Stimulated activated CD4-positive, alpha-beta T cell treated with anti-CD3 and anti-CD28 coated beads, Interleukin-4, amount 100 ng/mL, for 24 hours (primary cell): ENCODE measurements at regions not wholly inside any gene's neighbourhood (a gene's known extent, or its start where the extent isn't known, plus 50 kb on each side); places are given as distances from the start of the nearest gene placed in this dataset.
A peak's percentile ranks its signal among the peaks of the same experiment; 100 is the strongest.
"Not testable (repeated sequence)": the region's sequence is repeated elsewhere in the genome, so short reads cannot be mapped to it uniquely, and the experiment has no call there.

ENCODE experiments used
- DNase-seq: peaks from one replicate; pipeline ENCODE4 v3.0.0-alpha.2; 2020

DNA sequence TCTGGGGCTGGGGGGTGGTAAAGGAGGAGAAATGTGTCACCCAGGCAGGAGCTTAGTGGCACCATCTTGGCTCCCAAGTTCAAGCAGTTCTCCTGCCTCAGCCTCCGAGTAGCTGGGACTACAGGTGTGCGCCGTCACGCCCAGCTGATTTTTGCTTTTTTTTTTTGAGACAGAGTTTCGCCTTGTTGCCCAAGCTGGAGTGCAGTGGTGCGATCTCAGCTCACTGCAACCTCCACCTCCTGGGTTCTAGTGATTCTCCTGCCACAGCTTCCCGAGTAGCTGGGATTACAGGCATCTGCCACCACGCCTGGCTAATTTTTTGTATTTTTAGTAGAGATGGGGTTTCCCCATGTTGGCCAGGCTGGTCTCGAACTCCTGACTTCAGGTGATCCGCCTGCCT, 82.1 kb upstream of the METTL9 start:
- not testable (repeated sequence) for DNase-seq

GRCh38 chr16:21519361-21520133, 79.8 kb upstream of the METTL9 start:
- DNase-seq = peak; percentile 60

GRCh38 chr16:21520134-21521047, 79.0 kb upstream of the METTL9 start:
- peak; percentile 97 for DNase-seq

DNA sequence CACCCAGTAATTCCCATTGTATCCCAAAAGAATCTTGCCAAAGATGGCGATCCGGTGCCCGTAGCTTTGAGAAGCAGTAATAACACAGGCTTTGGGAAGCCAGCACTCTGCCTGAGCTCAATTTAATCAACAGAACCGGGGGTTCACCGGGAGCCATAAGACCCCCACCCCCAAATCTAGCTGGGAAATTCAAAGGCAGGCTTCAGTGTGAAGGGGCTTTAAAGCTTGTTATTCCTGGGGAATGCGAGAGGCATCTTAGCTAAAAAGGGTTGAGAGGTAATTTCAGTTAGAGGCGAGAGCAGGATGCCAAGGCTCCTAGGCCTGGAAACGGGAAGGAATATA, 78.4 kb upstream of the METTL9 start:
- not testable (repeated sequence) for DNase-seq

DNA sequence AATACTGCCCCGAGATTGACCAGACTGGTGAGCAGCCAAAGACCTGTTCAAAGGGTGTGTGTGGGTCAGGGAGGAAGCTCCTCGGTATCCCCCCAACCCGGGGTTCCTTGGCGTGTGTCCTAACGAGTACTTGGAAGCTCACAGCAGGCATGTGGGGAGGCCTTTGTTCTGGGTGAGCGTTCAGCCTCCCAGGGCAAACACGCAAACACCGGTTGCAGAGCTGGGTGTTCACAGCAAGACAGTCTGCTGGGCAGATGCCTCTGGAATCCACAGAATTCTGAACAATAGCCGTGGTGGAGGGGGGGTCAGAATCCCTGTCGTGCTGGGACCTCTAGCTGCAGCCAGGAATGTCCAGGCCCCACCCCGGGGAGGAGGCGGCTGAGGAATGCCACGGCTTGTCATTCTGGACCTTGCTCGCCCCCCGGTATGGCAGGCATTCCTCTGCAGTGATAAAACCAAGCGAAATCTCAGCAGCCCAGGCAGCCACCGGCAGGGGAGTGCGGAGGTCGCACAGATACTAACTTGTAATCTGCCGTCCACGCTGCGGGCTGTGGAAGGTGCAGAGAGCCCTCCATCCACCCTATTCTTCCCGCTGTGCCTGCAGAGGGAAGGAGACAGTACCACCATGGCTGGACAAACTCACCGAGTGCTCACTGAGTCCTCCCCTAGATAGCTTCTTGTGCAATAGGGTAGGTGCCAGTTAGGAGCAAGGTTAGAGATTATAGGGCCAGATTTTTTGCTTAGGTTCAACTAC, 77.8 kb upstream of the METTL9 start:
- not testable (repeated sequence) for DNase-seq

- DNase-seq = not testable (repeated sequence)
Measured at GRCh38 chr16:21522846-21523245, 76.5 kb upstream of the METTL9 start.

DNA sequence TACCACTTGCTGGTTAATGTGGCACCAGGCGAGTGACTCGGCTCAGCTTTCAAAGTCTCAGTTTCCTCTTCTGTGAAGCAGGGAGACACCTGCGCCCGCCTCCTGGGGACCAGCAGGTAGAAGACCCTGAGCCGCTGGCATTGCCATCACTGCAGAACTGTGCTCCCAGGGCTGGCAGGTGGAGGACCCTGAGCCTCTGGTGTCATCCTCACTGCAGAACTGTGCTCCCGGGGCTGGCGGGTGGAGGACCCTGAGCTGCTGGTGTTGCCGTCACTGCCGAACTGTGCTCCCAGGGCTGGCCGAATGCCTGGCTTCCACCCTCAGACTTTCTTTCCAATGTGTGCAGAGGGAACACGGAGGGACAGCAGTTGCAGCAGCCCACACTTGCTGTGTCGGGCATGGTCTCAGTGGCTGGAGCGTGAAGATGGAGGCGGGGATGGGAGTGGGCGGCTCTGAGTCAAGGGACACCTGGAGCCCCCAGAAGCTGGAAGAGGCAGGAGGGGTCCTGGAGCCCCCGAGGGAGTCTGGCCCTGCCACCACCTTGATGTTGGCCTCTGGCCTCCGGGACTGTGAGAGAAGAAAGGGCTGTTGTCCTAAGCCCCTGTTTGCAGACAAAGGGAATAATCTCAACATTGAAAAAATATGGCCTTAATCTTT, 75.8 kb upstream of the METTL9 start:
- DNase-seq = no peak

DNA sequence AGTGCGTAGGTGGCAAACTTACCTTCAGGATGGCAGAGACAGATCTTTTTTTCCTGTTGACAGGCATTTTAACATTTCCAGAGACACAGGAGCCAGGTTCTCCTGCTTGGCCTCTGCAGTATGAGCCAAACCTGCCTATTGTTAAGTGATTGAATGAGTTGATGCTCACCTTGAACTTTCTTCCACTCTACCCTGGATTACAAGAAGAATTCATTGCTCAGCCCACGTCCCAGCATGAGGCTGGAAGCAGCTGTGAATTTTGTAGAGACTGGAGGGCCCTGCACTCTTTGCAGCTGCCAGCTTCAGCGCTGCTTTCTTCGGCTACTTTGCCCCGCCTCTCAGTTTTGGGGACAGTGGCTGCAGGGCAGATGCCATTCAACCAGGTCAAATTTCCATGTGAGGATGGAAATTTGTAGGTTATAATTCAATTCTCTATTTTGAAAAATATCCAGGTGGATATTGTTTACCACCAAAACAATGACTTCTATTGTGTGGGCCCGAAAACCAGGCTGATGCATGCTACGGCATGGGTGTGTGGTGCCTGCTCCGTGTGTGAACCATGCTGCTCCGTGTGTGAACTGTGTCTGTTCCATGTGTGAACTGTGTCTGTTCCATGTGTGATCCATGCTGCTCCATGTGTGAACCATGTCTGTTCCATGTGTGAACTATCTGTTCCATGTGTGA, 75.2 kb upstream of the METTL9 start:
- no peak for DNase-seq

DNA sequence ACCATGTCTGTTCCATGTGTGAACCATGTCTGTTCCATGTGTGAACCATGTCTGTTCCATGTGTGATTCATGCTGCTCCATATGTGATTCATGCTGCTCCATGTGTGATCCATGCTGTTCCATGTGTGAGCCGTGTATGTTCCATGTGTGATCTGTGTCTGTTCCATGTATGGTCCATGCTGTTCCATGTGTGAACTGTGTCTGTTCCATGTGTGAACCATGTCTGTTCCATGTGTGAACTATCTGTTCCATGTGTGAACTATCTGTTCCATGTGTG, 74.7 kb upstream of the METTL9 start:
- not testable (repeated sequence) for DNase-seq

DNA sequence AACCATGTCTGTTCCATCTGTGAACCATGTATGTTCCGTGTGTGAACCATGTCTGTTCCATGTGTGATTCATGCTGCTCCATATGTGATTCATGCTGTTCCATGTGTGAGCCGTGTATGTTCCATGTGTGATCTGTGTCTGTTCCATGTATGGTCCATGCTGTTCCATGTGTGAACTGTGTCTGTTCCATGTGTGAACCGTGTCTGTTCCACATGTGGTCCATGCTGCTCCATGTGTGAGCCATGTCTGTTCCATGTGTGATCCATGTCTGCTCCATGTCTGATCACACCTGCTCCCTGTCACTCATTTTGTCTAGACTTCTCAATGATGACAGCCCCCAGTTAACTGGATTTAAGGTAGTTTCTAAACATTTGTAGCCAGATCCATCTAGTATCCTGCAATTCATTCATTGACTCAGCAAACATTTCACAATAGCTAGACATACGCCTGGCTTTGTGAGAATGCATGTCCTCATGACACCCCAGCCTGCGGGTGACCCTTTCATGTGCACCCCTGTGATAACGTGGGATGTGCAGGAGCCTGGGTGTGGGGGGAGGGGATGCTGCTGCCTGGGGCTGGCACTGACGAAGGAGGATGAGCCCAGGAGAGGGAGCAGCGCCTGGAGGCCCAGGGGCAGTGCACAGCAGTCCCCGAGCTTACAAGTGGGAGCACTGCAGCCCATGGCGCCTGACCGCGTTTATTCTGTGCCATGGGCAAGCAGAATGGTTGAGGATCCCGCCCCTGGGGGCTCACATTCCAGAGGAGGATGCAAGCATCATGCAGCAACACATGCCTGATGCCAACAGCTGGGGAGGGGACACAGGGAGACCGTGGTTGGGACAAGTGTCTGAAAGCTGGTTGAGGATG, 74.1 kb upstream of the METTL9 start:
- DNase-seq = not testable (repeated sequence)

GRCh38 chr16:21525956-21526922, 73.1 kb upstream of the METTL9 start:
- DNase-seq = not testable (repeated sequence)

DNA sequence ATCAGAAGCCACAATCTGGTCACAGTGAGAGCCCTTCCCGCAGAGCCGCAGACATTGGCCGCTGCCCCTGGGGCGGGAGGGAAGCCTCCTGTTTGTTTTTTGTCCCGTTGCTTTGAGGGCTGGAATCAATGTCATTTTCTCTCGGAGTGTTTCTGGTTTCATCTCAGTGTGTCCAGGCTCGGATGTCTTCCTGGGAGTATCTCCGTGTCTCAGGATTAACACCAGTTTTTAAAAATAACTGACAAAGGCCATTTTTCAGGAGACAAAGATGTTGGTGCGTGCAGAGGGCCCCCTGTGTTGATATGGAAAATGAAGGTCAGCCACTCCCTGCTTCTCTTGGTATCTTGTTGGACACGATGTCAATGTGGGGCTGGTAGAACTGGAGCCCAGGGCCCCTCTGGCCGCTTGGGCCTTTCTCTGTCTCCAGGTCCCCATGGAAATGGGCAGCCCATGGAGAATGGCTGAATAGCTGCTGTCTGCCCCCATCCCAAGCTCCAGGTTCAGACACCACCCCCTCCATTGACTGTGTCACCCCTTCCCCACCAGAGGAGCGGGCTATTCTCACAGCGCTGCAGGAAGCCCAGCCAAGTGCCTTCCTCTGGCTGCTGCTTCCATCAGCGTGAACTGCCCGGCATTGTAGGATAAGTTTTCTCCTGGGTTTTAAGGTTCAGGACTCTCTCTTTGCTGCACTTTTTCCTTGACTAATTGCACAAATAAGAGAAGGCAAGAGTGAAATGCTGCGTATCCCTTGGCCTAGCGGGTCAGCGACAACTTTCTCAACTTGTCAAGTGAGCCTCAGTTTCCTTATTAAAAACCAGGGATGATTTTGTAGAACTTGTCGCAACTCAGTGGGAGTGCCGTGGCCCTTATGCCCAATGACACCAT, 72.2 kb upstream of the METTL9 start:
- no peak for DNase-seq

- not testable (repeated sequence) for DNase-seq
Measured at GRCh38 chr16:21529060-21529658, 70.2 kb upstream of the METTL9 start.

- not testable (repeated sequence) for DNase-seq
Measured at GRCh38 chr16:21530729-21531383, 68.5 kb upstream of the METTL9 start.

DNA sequence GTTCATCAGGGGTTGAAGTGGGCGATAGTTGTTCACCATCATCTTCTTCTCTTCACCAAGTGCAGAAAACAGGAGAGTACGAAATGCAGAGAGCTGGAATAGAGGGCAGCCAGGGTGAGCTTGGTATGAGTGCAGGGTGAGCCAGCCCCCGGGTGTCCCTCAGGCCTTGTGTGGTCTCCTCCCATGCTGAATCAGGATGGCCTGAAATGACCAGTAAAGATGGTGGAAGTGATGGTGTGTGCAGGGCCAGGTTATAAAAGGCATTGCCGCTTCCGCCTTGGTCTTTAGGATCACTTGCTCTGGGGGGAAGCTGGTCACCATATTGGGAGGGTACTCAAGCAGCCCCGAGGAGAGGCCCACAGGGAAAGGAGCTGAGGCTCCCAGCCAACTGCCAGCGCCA, 66.4 kb upstream of the METTL9 start:
- not testable (repeated sequence) for DNase-seq

- DNase-seq = not testable (repeated sequence)
Measured at GRCh38 chr16:21533474-21533873, 65.9 kb upstream of the METTL9 start.

DNA sequence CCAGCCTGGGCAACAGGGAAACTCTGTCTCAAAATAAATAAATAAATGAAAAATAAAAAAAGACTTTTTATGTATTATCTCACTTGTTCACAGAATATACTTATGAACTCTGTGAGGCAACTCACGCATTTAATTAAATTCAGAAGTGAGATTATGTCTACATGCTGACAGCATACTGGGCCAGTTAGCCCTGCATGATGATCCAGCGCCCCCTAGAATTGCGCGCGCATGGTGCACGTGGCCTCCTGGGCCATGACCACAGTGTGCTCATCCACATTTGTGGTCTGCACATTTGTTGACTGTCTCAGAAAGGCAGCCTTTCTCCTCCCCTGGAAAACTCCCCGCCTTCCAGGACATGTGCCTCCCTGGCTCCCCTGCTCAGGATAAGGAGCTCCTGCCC, 64.8 kb upstream of the METTL9 start:
- not testable (repeated sequence) for DNase-seq

DNA sequence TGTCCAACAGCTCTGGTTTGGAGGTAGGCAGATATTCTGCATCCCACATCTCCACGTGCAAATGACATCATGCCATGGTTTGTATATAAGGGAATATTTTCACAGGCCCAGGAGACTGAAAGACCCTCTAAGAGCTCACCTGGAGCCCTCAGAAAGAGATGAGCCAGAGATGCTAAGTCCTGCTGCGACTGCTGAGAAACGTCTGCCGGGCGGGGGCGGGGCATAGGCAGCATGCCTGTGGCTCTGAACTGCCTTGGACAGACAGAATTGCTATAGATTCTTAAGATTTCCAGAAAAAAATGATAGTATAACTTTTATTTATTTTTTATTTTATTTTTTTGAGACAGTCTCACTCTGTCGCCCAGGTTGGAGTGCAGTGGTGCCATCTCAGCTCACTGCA, 64.2 kb upstream of the METTL9 start:
- not testable (repeated sequence) for DNase-seq
